D721Med (cell line): ENCODE measurements at regions not wholly inside any gene's neighbourhood (a gene's known extent, or its start where the extent isn't known, plus 50 kb on each side); places are given as distances from the start of the nearest gene placed in this dataset.
"Not testable (repeated sequence)": the region's sequence is repeated elsewhere in the genome, so short reads cannot be mapped to it uniquely, and the experiment has no call there.

ENCODE experiments used
- DNase-seq: peaks from one replicate; pipeline ENCODE4 v3.0.0; 2011; ENCODE audit warnings: low spot score; ENCODE audit not compliant: insufficient read length
- FAIRE-seq: peaks from 2 replicates; lab custom pipeline; 2011; peaks lifted over from hg19 to GRCh38; lab: Jason Lieb, UNC
- TF ChIP-seq, protein P1 (sequence below): IDR thresholded peaks from 2 replicates; pipeline ENCODE4 v1.5.1; 2012; ENCODE audit warnings: mild to moderate bottlenecking, control low read depth; ENCODE audit not compliant: insufficient read depth; ENCODE audit errors: missing control alignments

- DNase-seq (no peak), FAIRE-seq (no peak)
- TF ChIP-seq, protein P1, sequence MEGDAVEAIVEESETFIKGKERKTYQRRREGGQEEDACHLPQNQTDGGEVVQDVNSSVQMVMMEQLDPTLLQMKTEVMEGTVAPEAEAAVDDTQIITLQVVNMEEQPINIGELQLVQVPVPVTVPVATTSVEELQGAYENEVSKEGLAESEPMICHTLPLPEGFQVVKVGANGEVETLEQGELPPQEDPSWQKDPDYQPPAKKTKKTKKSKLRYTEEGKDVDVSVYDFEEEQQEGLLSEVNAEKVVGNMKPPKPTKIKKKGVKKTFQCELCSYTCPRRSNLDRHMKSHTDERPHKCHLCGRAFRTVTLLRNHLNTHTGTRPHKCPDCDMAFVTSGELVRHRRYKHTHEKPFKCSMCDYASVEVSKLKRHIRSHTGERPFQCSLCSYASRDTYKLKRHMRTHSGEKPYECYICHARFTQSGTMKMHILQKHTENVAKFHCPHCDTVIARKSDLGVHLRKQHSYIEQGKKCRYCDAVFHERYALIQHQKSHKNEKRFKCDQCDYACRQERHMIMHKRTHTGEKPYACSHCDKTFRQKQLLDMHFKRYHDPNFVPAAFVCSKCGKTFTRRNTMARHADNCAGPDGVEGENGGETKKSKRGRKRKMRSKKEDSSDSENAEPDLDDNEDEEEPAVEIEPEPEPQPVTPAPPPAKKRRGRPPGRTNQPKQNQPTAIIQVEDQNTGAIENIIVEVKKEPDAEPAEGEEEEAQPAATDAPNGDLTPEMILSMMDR: no peak
These were observed 336.5 kb downstream of the IRS1 start for GRCh38 chr2:226463154-226463553.

- FAIRE-seq: no peak
- no peak for DNase-seq
- TF ChIP-seq, protein P1: no peak
These were observed 337.6 kb downstream of the IRS1 start for GRCh38 chr2:226461981-226462380.

GRCh38 chr2:226456144-226456543 is 343.5 kb downstream of the IRS1 start:
- not testable (repeated sequence) for FAIRE-seq, DNase-seq

- no peak for FAIRE-seq
- DNase-seq: no peak
- TF ChIP-seq, protein P1: no peak
These were observed 346.9 kb downstream of the IRS1 start for GRCh38 chr2:226452768-226453167.

DNA sequence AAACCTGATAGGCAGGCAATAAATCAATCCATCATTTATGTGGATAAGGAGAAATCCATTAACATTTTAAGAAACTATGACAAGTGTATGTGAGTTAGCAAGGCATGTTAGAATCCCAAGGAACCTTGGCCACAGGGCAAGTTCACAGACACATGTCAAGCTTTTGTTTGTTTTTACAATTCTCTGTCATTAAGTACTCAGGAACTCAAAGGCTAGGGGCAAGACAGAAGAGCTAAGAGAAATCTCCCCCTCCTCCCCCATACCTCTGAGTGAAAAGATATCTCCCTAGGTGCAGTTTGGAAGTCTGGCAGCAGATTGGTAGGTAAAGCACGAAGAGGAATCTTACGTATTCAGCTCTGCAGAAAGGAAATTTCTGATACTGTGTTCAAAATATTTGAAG is 348.1 kb downstream of the IRS1 start:
- DNase-seq (no peak), FAIRE-seq (no peak)
- TF ChIP-seq, protein P1: no peak

GRCh38 chr2:226450141-226450540 is 349.5 kb downstream of the IRS1 start:
- DNase-seq (no peak), FAIRE-seq (no peak)
- TF ChIP-seq, protein P1: no peak

DNA sequence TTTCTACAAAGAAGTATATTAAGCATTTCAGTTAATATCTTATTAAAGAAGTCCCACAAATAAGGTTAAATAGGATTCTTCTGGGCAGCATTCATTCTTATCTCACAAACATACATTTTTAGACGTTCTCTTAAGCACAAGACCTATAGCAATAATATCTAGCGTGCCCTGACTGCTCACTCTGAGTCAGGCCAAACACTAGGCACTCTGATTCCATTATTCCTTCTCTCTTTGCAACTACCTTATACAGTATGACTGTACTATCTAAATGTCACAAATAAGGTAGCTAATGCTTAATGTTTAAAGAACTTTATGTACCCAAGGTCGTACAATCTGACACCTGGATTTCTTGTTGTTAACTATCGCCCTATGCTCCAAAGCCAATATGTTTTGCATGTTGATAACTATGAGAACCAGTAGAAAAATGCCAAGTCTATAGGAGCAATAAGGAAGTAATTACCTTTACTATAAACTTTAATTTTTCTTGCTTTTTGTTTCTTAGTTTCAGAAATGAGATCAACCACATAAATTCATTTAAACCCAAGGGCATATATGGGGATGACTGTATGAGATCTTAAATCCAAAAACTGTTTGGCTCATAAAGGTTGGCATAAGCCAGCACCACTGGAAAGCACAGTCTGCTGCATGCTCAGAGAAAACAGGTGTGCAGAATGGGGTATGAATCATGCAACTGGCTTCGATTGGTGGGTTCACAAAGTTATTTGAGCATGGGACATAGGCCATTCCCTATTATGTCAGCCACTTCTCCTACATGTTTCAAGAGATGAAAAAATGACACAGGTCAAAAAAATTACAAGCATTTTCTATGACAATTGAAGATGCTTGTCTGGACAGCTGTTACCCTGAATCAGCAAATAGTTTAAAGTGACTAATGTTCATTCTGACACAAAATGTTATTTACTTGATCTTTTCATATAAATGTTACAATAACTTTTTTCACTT is 352.0 kb downstream of the IRS1 start:
- DNase-seq (no peak), FAIRE-seq (peak; percentile 41)
- TF ChIP-seq, protein P1: no peak
